ENCODE measurements at regions not wholly inside any gene's neighbourhood (a gene's known extent, or its start where the extent isn't known, plus 50 kb on each side); places are given as distances from the start of the nearest gene placed in this dataset.

- TF ChIP-seq FOXM1 (IDR thresholded peaks at IDR 0.05; ENCODE audit: low read depth): no peak
- no peak for TF ChIP-seq EP300 (IDR thresholded peaks at IDR 0.05; ENCODE audit: borderline replicate concordance in 1 of 2, low read depth in 1 of 2, low read length in 1 of 2)
- TF ChIP-seq REST (IDR thresholded peaks at IDR 0.05; ENCODE audit: low read depth, low read length): no peak
- TF ChIP-seq SIN3A (IDR thresholded peaks at IDR 0.05; ENCODE audit: borderline replicate concordance, low read depth, low read length): no peak
- TF ChIP-seq CTCF (IDR thresholded peaks at IDR 0.05): no peak
- no peak for TF ChIP-seq FOXJ3 (CRISPR knock-in tag; IDR thresholded peaks at IDR 0.05)
- TF ChIP-seq YY1 (IDR thresholded peaks at IDR 0.05; ENCODE audit: low read depth): no peak
- no peak for TF ChIP-seq GABPA (IDR thresholded peaks at IDR 0.05; ENCODE audit: low read depth)
- no peak for TF ChIP-seq POLR2AphosphoS5 (IDR thresholded peaks at IDR 0.05; ENCODE audit: low read depth, low read length)
- no peak for TF ChIP-seq SMC3 (IDR thresholded peaks at IDR 0.05; ENCODE audit: low read depth, low read length)
- TF ChIP-seq RAD21 (IDR thresholded peaks at IDR 0.05; ENCODE audit: low read length): no peak
- no peak for TF ChIP-seq MAX (IDR thresholded peaks at IDR 0.05; ENCODE audit: low read depth)
Observed at GRCh38 chr10:94230134-94230785, 132.5 kb downstream of the NOC3L start.
